ENCODE measurements at regions not wholly inside any gene's neighbourhood (a gene's known extent, or its start where the extent isn't known, plus 50 kb on each side); places are given as distances from the start of the nearest gene placed in this dataset.

DNA sequence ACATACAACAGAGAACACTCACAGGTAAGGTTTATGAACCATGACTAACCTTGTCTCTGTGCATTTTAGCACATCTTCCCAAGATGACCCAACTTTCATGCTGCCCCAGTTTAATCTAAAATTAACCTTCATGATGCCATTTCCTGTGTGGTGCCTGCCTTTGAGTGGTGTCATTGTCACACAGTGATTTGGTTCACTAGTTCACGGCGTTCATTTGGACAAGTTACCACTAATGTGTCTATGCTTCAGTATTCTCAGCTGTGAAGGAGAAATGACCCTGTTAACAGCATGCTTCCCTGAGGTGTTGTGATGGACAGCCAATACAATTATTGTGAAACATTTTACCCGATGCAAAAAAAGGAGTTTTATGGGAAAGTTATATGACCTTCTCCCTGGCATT, 693.1 kb downstream of the RWDD3 start:
- TF ChIP-seq, protein P1, sequence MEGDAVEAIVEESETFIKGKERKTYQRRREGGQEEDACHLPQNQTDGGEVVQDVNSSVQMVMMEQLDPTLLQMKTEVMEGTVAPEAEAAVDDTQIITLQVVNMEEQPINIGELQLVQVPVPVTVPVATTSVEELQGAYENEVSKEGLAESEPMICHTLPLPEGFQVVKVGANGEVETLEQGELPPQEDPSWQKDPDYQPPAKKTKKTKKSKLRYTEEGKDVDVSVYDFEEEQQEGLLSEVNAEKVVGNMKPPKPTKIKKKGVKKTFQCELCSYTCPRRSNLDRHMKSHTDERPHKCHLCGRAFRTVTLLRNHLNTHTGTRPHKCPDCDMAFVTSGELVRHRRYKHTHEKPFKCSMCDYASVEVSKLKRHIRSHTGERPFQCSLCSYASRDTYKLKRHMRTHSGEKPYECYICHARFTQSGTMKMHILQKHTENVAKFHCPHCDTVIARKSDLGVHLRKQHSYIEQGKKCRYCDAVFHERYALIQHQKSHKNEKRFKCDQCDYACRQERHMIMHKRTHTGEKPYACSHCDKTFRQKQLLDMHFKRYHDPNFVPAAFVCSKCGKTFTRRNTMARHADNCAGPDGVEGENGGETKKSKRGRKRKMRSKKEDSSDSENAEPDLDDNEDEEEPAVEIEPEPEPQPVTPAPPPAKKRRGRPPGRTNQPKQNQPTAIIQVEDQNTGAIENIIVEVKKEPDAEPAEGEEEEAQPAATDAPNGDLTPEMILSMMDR (IDR thresholded peaks at IDR 0.05): no peak
- TF ChIP-seq EP300 (IDR thresholded peaks at IDR 0.05) (no peak), POLR2A (IDR thresholded peaks at IDR 0.05) (no peak), POLR2AphosphoS5 (IDR thresholded peaks at IDR 0.05) (no peak)

Measured in sigmoid colon (tissue), 4 donors.